ENCODE measurements at regions not wholly inside any gene's neighbourhood (a gene's known extent, or its start where the extent isn't known, plus 50 kb on each side); places are given as distances from the start of the nearest gene placed in this dataset.

GRCh38 chr4:182126096-182126495, 117.1 kb upstream of the TENM3 start:
- H3K9me1 ChIP-seq (ENCODE audit: insufficient read depth, low read length): no peaks in the 10 kb centered on the region
- no peak overlapping the region for H3K27ac ChIP-seq (ENCODE audit: insufficient read depth, low read length)
- no peak overlapping the region; the same call in 1 of the 2 replicates for H3K14ac ChIP-seq (replicated peaks; ENCODE audit: low read depth, low read length)
- H3K56ac ChIP-seq (ENCODE audit: extremely low read depth, insufficient read depth, low read length): no peak overlapping the region
- no peak overlapping the region for H3K18ac ChIP-seq (ENCODE audit: low read depth, low read length)
- DNase-seq: peak; percentile 30
- WGBS, 2 experiments (ENCODE audit: extremely low coverage in 2 of 2, insufficient read length in 1 of 2): no CpG with 5 or more reads among the region's 5 CpGs
- H3K23ac ChIP-seq (ENCODE audit: low read depth, low read length): no peak overlapping the region
- H2BK5ac ChIP-seq (ENCODE audit: low read depth, low read length, poor library complexity, severe bottlenecking): no peak overlapping the region
- no peak overlapping the region for H3K4me3 ChIP-seq (ENCODE audit: insufficient read depth, low read depth, low read length)
- peak overlapping the region in 1 of 2 experiments; percentile 16; a peak in 1 of 4 replicates for H4K8ac ChIP-seq (ENCODE audit: low read depth in 2 of 2, low read length in 2 of 2)
- H2AFZ ChIP-seq (replicated peaks; ENCODE audit: low read length, poor library complexity): no peak overlapping the region
- H3K4me1 ChIP-seq (ENCODE audit: control insufficient read depth, insufficient read depth, low read length): peaks cover 2% of the 10 kb centered on the region; the same call in 1 of the 2 replicates
- dilution Hi-C loops (cut with HindIII; ENCODE audit: low sequenced_read_pairs, unreplicated experiment): no loop called here
- H3K9ac ChIP-seq (ENCODE audit: low read depth, low read length): no peak overlapping the region
- TF ChIP-seq NFE2L2 (IDR thresholded peaks at IDR 0.05; ENCODE audit: low read depth, low read length): no peak
- TF ChIP-seq MAFK (IDR thresholded peaks at IDR 0.05; ENCODE audit: low read depth, low read length): peak; percentile 36; the same call in 1 of the 2 replicates
- no peaks in the 10 kb centered on the region for H3K79me1 ChIP-seq (ENCODE audit: low read depth in 1 of 2, low read length in 2 of 2)
- POLR2A ChIA-PET (ENCODE audit: unreplicated experiment): no interaction called here
- no peak overlapping the region for H2BK20ac ChIP-seq (ENCODE audit: low read depth, low read length)
- no peak overlapping the region for H2AK9ac ChIP-seq (replicated peaks; ENCODE audit: low read depth, low read length, poor library complexity)
- ATAC-seq (ENCODE audit: low read depth): peak; percentile 59
- no peak overlapping the region for H3K4ac ChIP-seq (ENCODE audit: low read depth, low read length)
- H2BK120ac ChIP-seq (ENCODE audit: low read depth, low read length): no peak overlapping the region
- intact Hi-C loops (cut with micrococcal nuclease): no loop called here
- no peak overlapping the region for H4K91ac ChIP-seq (ENCODE audit: insufficient read depth, low read depth, low read length)
- CTCF ChIA-PET: no interaction called here
- H4K20me1 ChIP-seq (ENCODE audit: insufficient read depth, low read length): no peaks in the 10 kb centered on the region
- no TSS peak for BruUV-seq (replicated peaks)
- H3K9me3 ChIP-seq (ENCODE audit: control insufficient read depth, insufficient read depth, low read length): peaks cover 3% of the 10 kb centered on the region; the same call in 1 of the 2 replicates
- H4K5ac ChIP-seq (ENCODE audit: low read depth, low read length): no peak overlapping the region
- H3K27me3 ChIP-seq (ENCODE audit: control insufficient read depth, insufficient read depth, low read length): no peaks in the 10 kb centered on the region
- H3K36me3 ChIP-seq (ENCODE audit: control insufficient read depth, insufficient read depth, low read length): no peaks in the 10 kb centered on the region
- in situ Hi-C loops (cut with MboI; ENCODE audit: low sequenced_read_pairs): no loop called here
- H3K4me2 ChIP-seq (ENCODE audit: low read depth, low read length): peak overlapping the region; percentile 26; the same call in 1 of the 2 replicates
- no peak overlapping the region for H2AK5ac ChIP-seq (ENCODE audit: low read depth, low read length)
- no peak overlapping the region for H2BK15ac ChIP-seq (ENCODE audit: low read depth, low read length)

Measured in IMR-90 (cell line).